NB4 (cell line): ENCODE measurements at regions not wholly inside any gene's neighbourhood (a gene's known extent, or its start where the extent isn't known, plus 50 kb on each side); places are given as distances from the start of the nearest gene placed in this dataset.

Source experiments
- DNase-seq: peaks from one replicate; pipeline ENCODE4 v3.0.0; 2010; ENCODE audit warnings: low read depth
- H3K4me3 ChIP-seq: one replicate; pipeline ENCODE4 v1.5.1; 2011; ENCODE audit warnings: mild to moderate bottlenecking, low read depth, low read length, moderate library complexity
- MYC ChIP-seq: IDR thresholded peaks from 2 replicates; pipeline ENCODE4 v1.6.1; 2011; ENCODE audit warnings: low read depth, low read length
- POLR2A ChIP-seq: IDR thresholded peaks from 2 replicates; pipeline ENCODE4 v1.6.1; 2011; ENCODE audit warnings: mild to moderate bottlenecking; ENCODE audit not compliant: insufficient read length; ENCODE audit errors: extremely low read depth
- TF ChIP-seq, protein P1 (sequence below): IDR thresholded peaks from 2 replicates; pipeline ENCODE4 v1.6.1; 2011; ENCODE audit warnings: low read depth, low read length
- TF ChIP-seq, protein P2 (sequence below): IDR thresholded peaks from one replicate; pipeline ENCODE4 v1.5.1; 2012; ENCODE audit warnings: low read depth, low read length

DNA sequence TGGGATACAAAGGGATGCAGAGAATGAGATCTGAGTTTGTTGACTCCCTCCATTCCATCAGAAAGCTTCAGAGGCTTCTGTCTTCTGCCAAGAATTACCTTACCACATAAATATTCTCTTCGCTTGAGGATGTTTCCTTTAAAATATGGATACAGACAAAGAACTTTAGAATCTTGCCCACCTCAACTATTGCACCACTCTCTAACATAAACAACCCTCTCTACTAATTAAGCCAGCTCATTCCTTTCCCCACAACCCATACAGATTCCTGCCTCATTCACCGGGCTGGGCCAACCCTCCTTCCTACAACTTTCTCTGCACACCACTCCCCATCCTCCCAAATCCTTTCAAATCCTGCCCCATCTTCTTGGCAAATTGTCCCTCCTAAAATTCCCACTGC is 315.8 kb downstream of the RAB28 start:
- no peak for DNase-seq
- H3K4me3 ChIP-seq, result no peak overlapping the region
- TF ChIP-seq MYC, result no peak
- no peak for TF ChIP-seq POLR2A
- TF ChIP-seq, protein P1, sequence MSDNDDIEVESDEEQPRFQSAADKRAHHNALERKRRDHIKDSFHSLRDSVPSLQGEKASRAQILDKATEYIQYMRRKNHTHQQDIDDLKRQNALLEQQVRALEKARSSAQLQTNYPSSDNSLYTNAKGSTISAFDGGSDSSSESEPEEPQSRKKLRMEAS, result no peak
- TF ChIP-seq, protein P2, sequence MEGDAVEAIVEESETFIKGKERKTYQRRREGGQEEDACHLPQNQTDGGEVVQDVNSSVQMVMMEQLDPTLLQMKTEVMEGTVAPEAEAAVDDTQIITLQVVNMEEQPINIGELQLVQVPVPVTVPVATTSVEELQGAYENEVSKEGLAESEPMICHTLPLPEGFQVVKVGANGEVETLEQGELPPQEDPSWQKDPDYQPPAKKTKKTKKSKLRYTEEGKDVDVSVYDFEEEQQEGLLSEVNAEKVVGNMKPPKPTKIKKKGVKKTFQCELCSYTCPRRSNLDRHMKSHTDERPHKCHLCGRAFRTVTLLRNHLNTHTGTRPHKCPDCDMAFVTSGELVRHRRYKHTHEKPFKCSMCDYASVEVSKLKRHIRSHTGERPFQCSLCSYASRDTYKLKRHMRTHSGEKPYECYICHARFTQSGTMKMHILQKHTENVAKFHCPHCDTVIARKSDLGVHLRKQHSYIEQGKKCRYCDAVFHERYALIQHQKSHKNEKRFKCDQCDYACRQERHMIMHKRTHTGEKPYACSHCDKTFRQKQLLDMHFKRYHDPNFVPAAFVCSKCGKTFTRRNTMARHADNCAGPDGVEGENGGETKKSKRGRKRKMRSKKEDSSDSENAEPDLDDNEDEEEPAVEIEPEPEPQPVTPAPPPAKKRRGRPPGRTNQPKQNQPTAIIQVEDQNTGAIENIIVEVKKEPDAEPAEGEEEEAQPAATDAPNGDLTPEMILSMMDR, result no peak

DNA sequence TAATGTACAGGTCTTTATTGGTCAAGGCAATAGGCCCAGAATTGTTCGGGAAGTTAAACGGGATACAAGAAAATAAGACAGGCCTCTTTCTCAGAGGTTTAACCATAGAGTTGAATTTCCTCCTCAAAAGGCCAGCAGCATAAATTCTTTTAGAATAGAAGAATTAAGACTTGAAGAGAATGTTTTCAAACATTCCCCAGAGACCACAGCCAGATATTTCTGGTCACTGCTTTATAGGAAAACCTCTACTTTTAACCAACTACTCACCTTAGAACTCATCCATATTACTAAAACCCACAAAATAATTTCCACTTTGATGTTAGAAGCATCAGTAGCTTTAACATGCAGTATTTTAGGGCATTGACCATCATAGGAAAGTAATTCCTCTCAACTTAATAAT is 317.9 kb downstream of the RAB28 start:
- DNase-seq, result no peak
- no peak for TF ChIP-seq MYC
- no peak overlapping the region for H3K4me3 ChIP-seq

DNA sequence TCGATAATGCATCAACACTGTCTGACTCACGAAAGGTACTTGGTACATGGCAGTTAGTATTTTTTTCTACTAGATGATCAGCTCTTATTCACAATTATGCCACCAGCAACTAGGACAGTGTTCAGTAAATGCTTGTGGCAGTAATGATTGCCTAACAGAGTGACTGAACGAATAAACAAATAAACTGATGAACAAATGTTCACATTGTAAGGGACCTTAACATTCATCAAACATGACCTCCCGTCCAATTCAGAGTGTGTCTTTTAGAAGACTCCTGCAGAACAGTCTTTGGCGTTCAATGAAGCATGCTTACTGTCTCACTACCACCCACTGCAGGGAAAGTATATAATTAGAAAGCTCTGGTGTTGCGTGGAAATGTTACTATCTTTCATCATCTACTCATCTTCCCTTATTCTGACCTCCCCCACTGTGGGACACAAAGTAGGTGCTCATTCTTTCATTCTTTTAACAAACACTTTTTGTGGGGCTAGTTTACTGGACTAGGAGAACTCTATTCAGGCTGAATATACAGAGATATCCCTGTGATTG is 319.3 kb downstream of the RAB28 start:
- no peak for DNase-seq
- no peak overlapping the region for H3K4me3 ChIP-seq
- TF ChIP-seq, protein P2, result no peak
- no peak for TF ChIP-seq MYC
- TF ChIP-seq POLR2A, result no peak
- TF ChIP-seq, protein P1, result no peak

DNA sequence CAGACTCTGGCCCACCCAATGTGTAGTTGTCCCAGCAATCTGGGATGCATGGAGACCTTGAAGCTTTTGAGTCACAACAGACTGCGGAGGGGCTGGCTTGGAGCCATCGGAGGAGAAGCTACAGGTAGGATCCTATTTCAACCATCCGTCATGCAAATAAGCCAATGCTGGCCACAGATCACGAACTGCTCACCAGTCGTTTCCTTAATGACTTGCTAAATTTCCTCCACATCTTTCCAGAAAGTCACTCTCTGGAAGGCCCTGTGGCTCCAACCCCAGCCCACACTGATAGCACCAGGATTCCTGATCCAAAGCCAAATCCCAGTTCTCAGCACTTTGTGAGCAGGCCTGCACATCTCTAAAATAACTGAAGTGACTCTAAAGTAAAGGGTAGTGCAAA is 321.3 kb downstream of the RAB28 start:
- no peak overlapping the region for H3K4me3 ChIP-seq
- DNase-seq, result no peak
- TF ChIP-seq MYC (no peak), POLR2A (no peak)
- TF ChIP-seq, protein P2, result no peak
- TF ChIP-seq, protein P1, result no peak

DNA sequence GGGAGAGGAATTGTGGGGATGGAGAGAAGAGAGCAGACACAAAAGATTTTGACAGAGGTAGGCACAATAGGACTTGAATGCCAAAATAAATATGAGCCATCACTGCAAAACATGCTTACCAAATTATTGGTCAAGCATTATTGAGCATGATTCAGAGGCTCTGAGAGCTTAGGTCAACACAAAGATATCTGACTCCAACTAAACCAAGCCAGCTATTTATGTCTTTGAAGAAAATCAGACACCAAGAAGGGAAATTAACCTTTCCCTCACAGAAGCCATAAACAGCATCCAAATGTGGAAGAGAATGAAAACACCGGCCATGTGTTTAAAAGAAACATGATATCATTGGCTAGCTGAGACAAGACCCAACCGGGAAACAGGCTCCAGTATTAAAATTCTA is 323.2 kb downstream of the RAB28 start:
- DNase-seq, result no peak
- TF ChIP-seq, protein P2, result no peak
- TF ChIP-seq, protein P1, result no peak
- TF ChIP-seq POLR2A, result no peak
- TF ChIP-seq MYC, result no peak
- no peak overlapping the region for H3K4me3 ChIP-seq

DNA sequence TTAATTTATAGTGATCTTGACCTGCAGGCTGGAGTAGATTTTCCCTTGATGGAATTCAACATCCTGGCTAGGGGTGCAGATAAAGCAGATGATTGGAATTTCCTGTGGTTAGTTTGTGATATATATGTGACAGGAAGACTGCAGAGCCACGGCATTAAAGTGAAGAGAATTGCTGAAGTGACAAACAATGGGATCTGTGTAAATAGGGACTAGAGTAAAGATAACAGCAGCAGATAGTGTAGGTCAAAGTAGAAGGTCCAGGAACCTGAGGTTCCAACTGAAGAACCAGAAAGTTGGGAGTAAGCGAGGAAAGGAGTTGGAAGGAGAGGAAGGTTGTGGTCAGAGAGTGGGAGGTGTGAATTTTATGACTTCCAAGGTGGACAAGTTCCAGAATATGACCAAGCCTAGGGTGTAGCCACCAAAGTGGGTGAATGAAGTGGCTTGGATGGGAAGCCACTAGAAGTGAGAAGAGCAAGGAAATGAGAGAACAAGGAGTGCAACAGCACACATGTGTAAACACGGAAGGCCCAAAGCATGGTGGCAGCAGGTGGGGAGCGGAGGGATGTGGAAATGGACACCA is 325.0 kb downstream of the RAB28 start:
- TF ChIP-seq POLR2A (no peak), MYC (no peak)
- TF ChIP-seq, protein P1, result no peak
- TF ChIP-seq, protein P2, result no peak
- no peak for DNase-seq

More for the DNA sequence above, 325.0 kb downstream of the RAB28 start:
- H3K4me3 ChIP-seq, result no peak overlapping the region
